Neuronal stem cell (in vitro differentiated cells): ENCODE measurements at regions not wholly inside any gene's neighbourhood (a gene's known extent, or its start where the extent isn't known, plus 50 kb on each side); places are given as distances from the start of the nearest gene placed in this dataset.

Experiments
- DNase-seq: peaks from one replicate; pipeline ENCODE4 v3.0.0-alpha.2; 2013; ENCODE audit warnings: low spot score
- H2AFZ ChIP-seq: one replicate; pipeline ENCODE4 v1.6.1; 2013; ENCODE audit warnings: mild to moderate bottlenecking, low read length, inconsistent platforms
- H2AK5ac ChIP-seq: 2 replicates; pipeline ENCODE4 v1.6.1; 2013; ENCODE audit warnings: low read depth, mild to moderate bottlenecking, inconsistent platforms, low read length, moderate library complexity, mixed read lengths
- H2BK120ac ChIP-seq: 2 replicates; pipeline ENCODE4 v1.6.1; 2013; ENCODE audit warnings: low read depth, mild to moderate bottlenecking, inconsistent platforms, low read length, moderate library complexity, mixed read lengths
- H2BK12ac ChIP-seq: one replicate; pipeline ENCODE4 v1.6.1; 2013; ENCODE audit warnings: low read length, inconsistent platforms
- H2BK15ac ChIP-seq: 2 replicates; pipeline ENCODE4 v1.6.1; 2013; ENCODE audit warnings: mild to moderate bottlenecking, low read length, inconsistent platforms, mixed read lengths
- H2BK5ac ChIP-seq: one replicate; pipeline ENCODE4 v1.6.1; 2013; ENCODE audit warnings: inconsistent platforms, mild to moderate bottlenecking, low read length, moderate library complexity
- H3K14ac ChIP-seq: one replicate; pipeline ENCODE4 v1.6.1; 2013; ENCODE audit warnings: low read length, inconsistent platforms
- H3K18ac ChIP-seq: 2 replicates; pipeline ENCODE4 v1.6.1; 2013; ENCODE audit warnings: low read length, inconsistent platforms
- H3K23ac ChIP-seq: 2 replicates; pipeline ENCODE4 v1.6.1; 2013; ENCODE audit warnings: low read depth, mild to moderate bottlenecking, mixed read lengths, low read length, inconsistent platforms; ENCODE audit not compliant: poor library complexity
- H3K27ac ChIP-seq: replicated peaks from 3 replicates; pipeline ENCODE4 v1.5.1; 2013; ENCODE audit warnings: low read length, inconsistent platforms
- H3K27me3 ChIP-seq, 3 experiments: 2 replicates each; pipeline ENCODE4 v1.6.1; 2013; ENCODE audit warnings: low read length in 3 of 3, mild to moderate bottlenecking in 2 of 3, inconsistent platforms in 1 of 3, low read depth in 1 of 3, mixed read lengths in 1 of 3, moderate library complexity in 1 of 3; ENCODE audit not compliant: control insufficient read depth in 3 of 3, insufficient read depth in 3 of 3
- H3K36me3 ChIP-seq, 2 donors: replicated peaks in 1 of 2; 2 replicates each; pipeline ENCODE4 v1.6.1; 2013; ENCODE audit warnings: low read length in 2 of 2; ENCODE audit not compliant: control insufficient read depth in 2 of 2, insufficient read depth in 2 of 2
- H3K4ac ChIP-seq: 2 replicates; pipeline ENCODE4 v1.6.1; 2013; ENCODE audit warnings: inconsistent platforms, mild to moderate bottlenecking, low read length, moderate library complexity
- H3K4me1 ChIP-seq, 2 donors: 1 replicate in 1 of 2; 2 replicates in 1 of 2; pipeline ENCODE4 v1.6.1; 2013; ENCODE audit warnings: low read length in 2 of 2, low read depth in 1 of 2; ENCODE audit not compliant: control insufficient read depth in 2 of 2, insufficient read depth in 1 of 2
- H3K4me2 ChIP-seq: one replicate; pipeline ENCODE4 v1.6.1; 2013; ENCODE audit warnings: mild to moderate bottlenecking, low read length, inconsistent platforms; ENCODE audit not compliant: insufficient read depth, poor library complexity, severe bottlenecking
- H3K4me3 ChIP-seq, 2 donors: 2 replicates each; pipeline ENCODE4 v1.5.1; 2013; ENCODE audit warnings: low read length in 2 of 2, mild to moderate bottlenecking in 2 of 2, inconsistent platforms in 1 of 2, moderate library complexity in 1 of 2
- H3K79me1 ChIP-seq: one replicate; pipeline ENCODE4 v1.6.1; 2013; ENCODE audit warnings: low read depth, mild to moderate bottlenecking, inconsistent platforms, low read length, moderate library complexity
- H3K9ac ChIP-seq: one replicate; pipeline ENCODE4 v1.6.1; 2013; ENCODE audit warnings: mild to moderate bottlenecking, low read depth, low read length, inconsistent platforms; ENCODE audit not compliant: poor library complexity
- H3K9me3 ChIP-seq, 2 donors: replicated peaks in 1 of 2; 2 replicates each; pipeline versions ENCODE3 to v1.6.1; 2013; ENCODE audit warnings: low read length in 2 of 2, mild to moderate bottlenecking in 2 of 2, inconsistent platforms in 1 of 2, low read depth in 1 of 2, mixed read lengths in 1 of 2, moderate library complexity in 1 of 2; ENCODE audit not compliant: control insufficient read depth in 2 of 2, insufficient read depth in 1 of 2
- H4K8ac ChIP-seq: one replicate; pipeline ENCODE4 v1.6.1; 2013; ENCODE audit warnings: low read depth, mild to moderate bottlenecking, inconsistent platforms, low read length, moderate library complexity
- H4K91ac ChIP-seq: one replicate; pipeline ENCODE4 v1.6.1; 2013; ENCODE audit warnings: low read length, low read depth, mild to moderate bottlenecking, inconsistent platforms; ENCODE audit not compliant: poor library complexity
- WGBS, 2 donors: extraction: QIAGEN DNeasy Blood & Tissue Kit; methylation state at CpG; one replicate each; pipeline ENCODE4 v1.1.7; 2013; ENCODE audit warnings: missing lambda C conversion rate in 2 of 2, mixed read lengths in 1 of 2; ENCODE audit not compliant: insufficient read length in 2 of 2, insufficient replicate concordance in 1 of 2; ENCODE audit errors: extremely low coverage in 2 of 2; 5-methylcytosine and 5-hydroxymethylcytosine counted together

DNA sequence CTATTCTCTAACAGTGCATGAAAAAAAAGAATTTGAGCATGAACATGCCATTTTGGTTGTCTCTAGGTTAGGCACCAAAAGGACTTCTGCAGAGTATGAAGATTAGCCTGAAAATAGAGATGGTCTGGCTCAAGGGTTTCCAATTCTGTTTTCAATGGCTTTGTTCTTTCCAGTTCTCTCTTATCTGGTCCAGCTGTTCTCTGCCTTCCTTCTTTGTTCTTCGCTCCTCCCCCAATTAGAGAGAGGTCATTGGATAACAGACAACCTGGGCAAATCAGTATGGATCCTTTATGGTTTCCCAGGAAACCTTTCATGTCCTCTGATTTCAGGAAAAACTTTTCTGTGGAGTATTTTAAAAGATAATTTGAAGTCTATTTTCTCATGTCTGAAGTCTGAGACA is 623.4 kb downstream of the PCDH17 start:
- no peak overlapping the region for H2BK15ac ChIP-seq
- H4K8ac ChIP-seq, result no peak overlapping the region
- peak; percentile 57 for DNase-seq
- no peak overlapping the region for H2BK120ac ChIP-seq
- H3K27ac ChIP-seq, result peak overlapping the region; percentile 52
- H2BK12ac ChIP-seq, result no peak overlapping the region
- H3K9ac ChIP-seq, result no peak overlapping the region
- H3K4me1 ChIP-seq, result peaks cover 5 to 29% of the 10 kb centered on the region in 2 donors
- H2BK5ac ChIP-seq, result no peak overlapping the region
- H2AFZ ChIP-seq, result peak overlapping the region; percentile 15
- H3K23ac ChIP-seq, result no peak overlapping the region
- peaks cover 0 to 1% of the 10 kb centered on the region in 2 donors for H3K36me3 ChIP-seq
- no CpG with 5 or more reads among the region's 1 CpG for whole genome bisulfite sequencing, 2 donors
- H3K4me3 ChIP-seq, result no peak overlapping the region
- H3K79me1 ChIP-seq, result no peaks in the 10 kb centered on the region
- no peak overlapping the region for H4K91ac ChIP-seq
- H3K4me2 ChIP-seq, result peak overlapping the region; percentile 12
- H3K9me3 ChIP-seq, result peaks cover 1 to 15% of the 10 kb centered on the region in 2 donors
- H3K18ac ChIP-seq, result no peak overlapping the region
- H3K4ac ChIP-seq, result no peak overlapping the region
- no peak overlapping the region for H2AK5ac ChIP-seq
- no peaks in the 10 kb centered on the region for H3K27me3 ChIP-seq
- H3K14ac ChIP-seq, result no peak overlapping the region

DNA sequence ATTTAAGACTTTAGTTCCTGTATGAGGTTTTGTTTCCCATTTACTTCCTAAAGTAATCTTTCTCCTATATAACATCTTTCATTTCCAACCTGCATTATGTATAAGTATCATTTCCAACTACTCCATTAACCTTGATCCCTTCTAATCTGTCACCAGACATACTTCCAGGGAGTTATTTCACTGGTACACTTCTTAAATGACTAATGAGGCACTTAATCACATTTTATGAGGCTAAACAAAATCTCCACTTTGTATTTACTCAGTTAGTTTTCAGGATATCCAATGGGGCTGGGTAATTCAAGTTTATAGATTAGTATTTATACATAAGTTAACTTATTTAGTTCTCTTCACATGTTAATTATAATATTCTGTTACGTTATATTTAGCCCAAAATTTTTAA is 634.7 kb downstream of the PCDH17 start:
- H2BK15ac ChIP-seq, result no peak overlapping the region
- H3K4me2 ChIP-seq, result no peak overlapping the region
- no peak overlapping the region for H2BK5ac ChIP-seq
- no peak overlapping the region for H3K18ac ChIP-seq
- no peaks in the 10 kb centered on the region for H3K36me3 ChIP-seq
- no peaks in the 10 kb centered on the region for H3K9me3 ChIP-seq
- WGBS, 2 donors, result no CpG with 5 or more reads among the region's 1 CpG
- no peaks in the 10 kb centered on the region for H3K27me3 ChIP-seq
- H3K4me1 ChIP-seq, result no peaks in the 10 kb centered on the region
- H3K9ac ChIP-seq, result no peak overlapping the region
- no peak overlapping the region for H3K14ac ChIP-seq
- H2AFZ ChIP-seq, result no peak overlapping the region
- no peak for DNase-seq
- H4K8ac ChIP-seq, result no peak overlapping the region
- no peak overlapping the region for H3K27ac ChIP-seq
- no peak overlapping the region for H3K4ac ChIP-seq
- H2BK120ac ChIP-seq, result no peak overlapping the region
- H3K79me1 ChIP-seq, result no peaks in the 10 kb centered on the region
- no peak overlapping the region for H3K23ac ChIP-seq
- H2AK5ac ChIP-seq, result no peak overlapping the region
- no peak overlapping the region for H4K91ac ChIP-seq
- no peak overlapping the region for H3K4me3 ChIP-seq
- H2BK12ac ChIP-seq, result no peak overlapping the region

DNA sequence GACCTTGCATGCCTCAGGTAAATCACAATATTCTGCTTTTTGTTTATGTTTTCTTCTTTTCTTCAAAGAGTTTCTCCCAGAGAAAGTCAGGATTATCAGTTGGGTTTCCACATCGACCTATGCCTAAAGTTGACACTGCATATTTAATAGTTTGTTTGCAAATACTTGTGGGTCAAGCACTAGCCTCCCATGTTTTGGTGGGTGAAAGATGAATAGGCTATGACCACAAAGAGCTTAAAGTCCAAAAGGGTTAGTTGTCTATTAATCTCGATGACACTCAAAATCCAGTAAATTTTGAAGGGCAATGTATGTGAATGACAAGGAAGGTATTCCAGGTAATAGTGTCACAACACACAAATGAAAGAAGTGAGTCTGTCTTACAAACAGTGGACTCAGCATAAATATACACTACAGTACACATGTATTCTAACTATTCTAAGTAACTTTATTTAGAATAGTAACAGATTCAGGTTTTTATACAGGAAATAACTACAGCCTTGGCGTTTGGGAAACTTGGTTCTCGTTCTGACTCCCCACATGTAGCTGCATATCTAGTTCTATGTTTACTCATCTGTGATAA is 667.1 kb downstream of the PCDH17 start:
- Histone ChIP-seq H2BK5ac (no peak overlapping the region), H4K91ac (no peak overlapping the region), H2AFZ (no peak overlapping the region), H3K23ac (no peak overlapping the region), H3K4ac (no peak overlapping the region), H2AK5ac (no peak overlapping the region), H3K4me2 (no peak overlapping the region), H4K8ac (no peak overlapping the region), H3K27me3 (no peaks in the 10 kb centered on the region), H3K18ac (no peak overlapping the region), H2BK15ac (no peak overlapping the region), H3K27ac (no peak overlapping the region), H2BK120ac (no peak overlapping the region), H3K9me3 (no peaks in the 10 kb centered on the region), H3K4me1 (peaks cover 0 to 5% of the 10 kb centered on the region in 2 donors), H3K9ac (no peak overlapping the region), H2BK12ac (no peak overlapping the region), H3K14ac (no peak overlapping the region), H3K4me3 (no peak overlapping the region), H3K36me3 (no peaks in the 10 kb centered on the region), H3K79me1 (no peaks in the 10 kb centered on the region)
- DNase-seq, result no peak
- no CpG with 5 or more reads among the region's 4 CpGs for WGBS, 2 donors

DNA sequence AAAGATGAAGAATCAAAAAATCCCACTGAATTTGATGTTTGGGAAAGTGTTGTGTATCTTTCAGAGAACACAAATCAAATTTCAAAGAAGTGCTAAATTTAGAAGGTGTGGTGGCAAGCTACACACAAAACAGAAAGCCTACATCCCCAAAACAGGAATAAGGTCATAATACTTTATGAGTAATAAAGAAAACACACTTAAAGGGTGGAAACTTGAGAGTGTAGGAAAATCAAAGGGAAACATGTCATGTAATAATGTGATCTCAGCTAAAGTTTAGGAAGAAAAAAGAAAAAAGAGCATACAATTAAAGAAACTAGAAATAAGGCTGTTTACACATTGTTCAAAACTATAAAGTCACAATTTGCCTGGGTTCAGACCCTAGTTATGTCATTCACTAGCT is 668.7 kb downstream of the PCDH17 start:
- Histone ChIP-seq H4K91ac (no peak overlapping the region), H2BK12ac (no peak overlapping the region), H3K18ac (no peak overlapping the region), H2BK5ac (no peak overlapping the region), H2BK120ac (no peak overlapping the region), H3K27ac (no peak overlapping the region), H4K8ac (no peak overlapping the region), H2BK15ac (no peak overlapping the region), H2AK5ac (no peak overlapping the region), H3K23ac (no peak overlapping the region), H3K4me1 (peaks cover 0 to 5% of the 10 kb centered on the region in 2 donors), H2AFZ (peak overlapping the region; percentile 6), H3K9me3 (no peaks in the 10 kb centered on the region), H3K4ac (no peak overlapping the region), H3K4me2 (no peak overlapping the region), H3K27me3 (no peaks in the 10 kb centered on the region), H3K14ac (no peak overlapping the region), H3K36me3 (no peaks in the 10 kb centered on the region), H3K9ac (no peak overlapping the region), H3K4me3 (no peak overlapping the region), H3K79me1 (no peaks in the 10 kb centered on the region)
- no peak for DNase-seq
